Smooth muscle cell (in vitro differentiated cells): ENCODE measurements at regions not wholly inside any gene's neighbourhood (a gene's known extent, or its start where the extent isn't known, plus 50 kb on each side); places are given as distances from the start of the nearest gene placed in this dataset.

Experiments used
- DNase-seq: peaks from one replicate; lab custom pipeline; 2025; ENCODE audit not compliant: unreplicated experiment; lab: John Stamatoyannopoulos, UW
- H2AFZ ChIP-seq: fragments of 200-600 bp; sonication (generic); 2 replicates; pipeline ENCODE4 v1.6.0; 2016; ENCODE audit warnings: antibody characterized with exemption, low read depth, mild to moderate bottlenecking
- H3F3A ChIP-seq: fragments of 200-600 bp; sonication (generic); 2 replicates; pipeline ENCODE4 v1.6.0; 2017; ENCODE audit warnings: antibody characterized with exemption, low read depth
- H3K27ac ChIP-seq: fragments of 200-600 bp; sonication (generic); 2 replicates; pipeline ENCODE4 v1.5.1; 2016; ENCODE audit warnings: low read depth, mild to moderate bottlenecking
- H3K27me3 ChIP-seq: fragments of 200-600 bp; sonication (generic); 2 replicates; pipeline ENCODE4 v1.6.1; 2016; ENCODE audit warnings: low read depth, mild to moderate bottlenecking
- H3K36me3 ChIP-seq: fragments of 200-600 bp; sonication (generic); 2 replicates; pipeline ENCODE4 v1.5.1; 2016; ENCODE audit warnings: low read depth
- H3K4me1 ChIP-seq: fragments of 200-600 bp; sonication (generic); 2 replicates; pipeline ENCODE4 v1.5.1; 2016; ENCODE audit warnings: low read depth
- H3K4me2 ChIP-seq: fragments of 200-600 bp; sonication (generic); 2 replicates; pipeline ENCODE4 v1.6.0; 2016; ENCODE audit warnings: mild to moderate bottlenecking
- H3K4me3 ChIP-seq: fragments of 200-600 bp; sonication (generic); 2 replicates; pipeline ENCODE4 v1.5.1; 2016; ENCODE audit warnings: mild to moderate bottlenecking
- H3K79me2 ChIP-seq: fragments of 200-600 bp; sonication (generic); 2 replicates; pipeline ENCODE4 v1.6.0; 2016; ENCODE audit warnings: low read depth, mild to moderate bottlenecking
- H3K9ac ChIP-seq: fragments of 200-600 bp; sonication (generic); 2 replicates; pipeline ENCODE4 v1.6.0; 2016; ENCODE audit warnings: low read depth
- H3K9me3 ChIP-seq: fragments of 200-600 bp; sonication (generic); replicated peaks from 2 replicates; pipeline ENCODE4 v1.5.1; 2016; ENCODE audit warnings: low read depth
- H4K20me1 ChIP-seq: fragments of 200-600 bp; sonication (generic); 2 replicates; pipeline ENCODE4 v1.6.0; 2016; ENCODE audit warnings: low read depth
- CTCF ChIP-seq: fragments of 200-600 bp; sonication (generic); IDR thresholded peaks from 2 replicates; pipeline ENCODE4 v1.5.1; 2017; ENCODE audit warnings: borderline replicate concordance, mild to moderate bottlenecking, antibody characterized with exemption; ENCODE audit not compliant: insufficient read depth, poor library complexity, severe bottlenecking
- WGBS: methylation state at CpG from one replicate; pipeline ENCODE4 v1.1.7; 2016; ENCODE audit warnings: low lambda C conversion rate; 5-methylcytosine and 5-hydroxymethylcytosine counted together

- Histone ChIP-seq H3K9me3 (no peaks in the 10 kb centered on the region), H3K4me2 (peak overlapping the region; percentile 52), H3K27me3 (no peaks in the 10 kb centered on the region), H3K79me2 (no peaks in the 10 kb centered on the region), H3K27ac (peak overlapping the region; percentile 85), H3K9ac (peak overlapping the region; percentile 29), H3K36me3 (no peaks in the 10 kb centered on the region), H3K4me1 (peaks cover 7% of the 10 kb centered on the region), H4K20me1 (no peaks in the 10 kb centered on the region), H3K4me3 (no peak overlapping the region), H2AFZ (peak overlapping the region; percentile 0), H3F3A (peaks cover 18% of the 10 kb centered on the region)
- TF ChIP-seq CTCF, result no peak
- 25% methylated on average over 6 of the region's 6 CpGs for WGBS
- no peak for DNase-seq
These were observed 209.4 kb downstream of the PIK3R1 start for GRCh38 chr5:68424799-68425537.

- H3K4me2 ChIP-seq, result no peak overlapping the region
- H3K27ac ChIP-seq, result no peak overlapping the region
- H3K4me3 ChIP-seq, result no peak overlapping the region
- H3K4me1 ChIP-seq, result peaks cover 5% of the 10 kb centered on the region
- H3K27me3 ChIP-seq, result no peaks in the 10 kb centered on the region
- H3F3A ChIP-seq, result peaks cover 18% of the 10 kb centered on the region
- no peaks in the 10 kb centered on the region for H3K79me2 ChIP-seq
- no peaks in the 10 kb centered on the region for H3K36me3 ChIP-seq
- H2AFZ ChIP-seq, result no peak overlapping the region
- DNase-seq, result no peak
- no peak overlapping the region for H3K9ac ChIP-seq
- H3K9me3 ChIP-seq, result no peaks in the 10 kb centered on the region
- no peaks in the 10 kb centered on the region for H4K20me1 ChIP-seq
- WGBS, result 96% methylated on average over 4 of the region's 4 CpGs
- no peak for TF ChIP-seq CTCF
These were observed 211.0 kb downstream of the PIK3R1 start for GRCh38 chr5:68426586-68426985.

GRCh38 chr5:68428231-68428811, 212.8 kb downstream of the PIK3R1 start:
- Histone ChIP-seq H3K79me2 (no peaks in the 10 kb centered on the region), H2AFZ (no peak overlapping the region), H3K9me3 (no peaks in the 10 kb centered on the region), H3K4me1 (peaks cover 5% of the 10 kb centered on the region), H3K27ac (no peak overlapping the region), H3K9ac (no peak overlapping the region), H3K4me2 (no peak overlapping the region), H3F3A (peaks cover 17% of the 10 kb centered on the region), H3K4me3 (no peak overlapping the region), H4K20me1 (no peaks in the 10 kb centered on the region), H3K27me3 (no peaks in the 10 kb centered on the region), H3K36me3 (no peaks in the 10 kb centered on the region)
- DNase-seq, result no peak
- TF ChIP-seq CTCF, result no peak
- 91% methylated on average over 9 of the region's 9 CpGs for WGBS
